ENCODE measurements at regions not wholly inside any gene's neighbourhood (a gene's known extent, or its start where the extent isn't known, plus 50 kb on each side); places are given as distances from the start of the nearest gene placed in this dataset.

- peaks cover 3% of the 10 kb centered on the region for H3K9me3 Mint-ChIP-seq
- no peak for ATAC-seq
- no peaks in the 10 kb centered on the region for H3K36me3 Mint-ChIP-seq
- peaks cover 10% of the 10 kb centered on the region for H3K4me1 Mint-ChIP-seq
- no peak overlapping the region for H3K4me3 Mint-ChIP-seq
- no peak for DNase-seq (ENCODE audit: low spot score in 2 of 2)
- H3K27ac Mint-ChIP-seq, result no peak overlapping the region
Observed at GRCh38 chr6:103675807-103676406, 1183.8 kb downstream of the HACE1 start.

GRCh38 chr6:103674790-103675189 lies 1184.9 kb downstream of the HACE1 start:
- H3K4me3 Mint-ChIP-seq, result no peak overlapping the region
- H3K4me1 Mint-ChIP-seq, result peaks cover 10% of the 10 kb centered on the region
- DNase-seq (ENCODE audit: low spot score in 2 of 2) (no peak), ATAC-seq (no peak)
- H3K9me3 Mint-ChIP-seq, result peaks cover 3% of the 10 kb centered on the region
- no peak overlapping the region for H3K27ac Mint-ChIP-seq
- no peaks in the 10 kb centered on the region for H3K36me3 Mint-ChIP-seq

GRCh38 chr6:103672169-103672568 lies 1187.5 kb downstream of the HACE1 start:
- no peaks in the 10 kb centered on the region for H3K36me3 Mint-ChIP-seq
- no peak for ATAC-seq
- H3K4me3 Mint-ChIP-seq, result no peak overlapping the region
- DNase-seq (ENCODE audit: low spot score in 2 of 2), result no peak
- peaks cover 10% of the 10 kb centered on the region for H3K4me1 Mint-ChIP-seq
- no peak overlapping the region for H3K27ac Mint-ChIP-seq
- H3K9me3 Mint-ChIP-seq, result peaks cover 6% of the 10 kb centered on the region

- H3K27ac Mint-ChIP-seq, result no peak overlapping the region
- DNase-seq (ENCODE audit: low spot score in 2 of 2) (no peak), ATAC-seq (no peak)
- H3K9me3 Mint-ChIP-seq, result peaks cover 6% of the 10 kb centered on the region
- no peaks in the 10 kb centered on the region for H3K36me3 Mint-ChIP-seq
- no peaks in the 10 kb centered on the region for H3K4me1 Mint-ChIP-seq
- H3K4me3 Mint-ChIP-seq, result no peak overlapping the region
Observed at GRCh38 chr6:103629613-103630012, 1230.1 kb downstream of the HACE1 start.

GRCh38 chr6:103617642-103618041 lies 1242.1 kb downstream of the HACE1 start:
- no peak for ATAC-seq
- Mint-ChIP-seq H3K9me3 (peaks cover 10% of the 10 kb centered on the region), H3K4me3 (no peak overlapping the region), H3K27ac (no peak overlapping the region), H3K36me3 (no peaks in the 10 kb centered on the region), H3K4me1 (no peaks in the 10 kb centered on the region)
- no peak for DNase-seq (ENCODE audit: low spot score in 2 of 2)

- Mint-ChIP-seq H3K27ac (no peak overlapping the region), H3K36me3 (no peaks in the 10 kb centered on the region), H3K9me3 (peaks cover 18% of the 10 kb centered on the region), H3K4me1 (no peaks in the 10 kb centered on the region), H3K4me3 (no peak overlapping the region)
- ATAC-seq, result no peak
- DNase-seq (ENCODE audit: low spot score in 2 of 2), result no peak
Observed at GRCh38 chr6:103587722-103588121, 1272.0 kb downstream of the HACE1 start.

- DNase-seq (ENCODE audit: low spot score in 2 of 2) (no peak), ATAC-seq (no peak)
- no peaks in the 10 kb centered on the region for H3K36me3 Mint-ChIP-seq
- H3K4me1 Mint-ChIP-seq, result no peaks in the 10 kb centered on the region
- no peak overlapping the region for H3K27ac Mint-ChIP-seq
- peaks cover 11% of the 10 kb centered on the region for H3K9me3 Mint-ChIP-seq
- H3K4me3 Mint-ChIP-seq, result no peak overlapping the region
Observed at GRCh38 chr6:103578115-103578514, 1281.6 kb downstream of the HACE1 start.

GRCh38 chr6:103570431-103570830 lies 1289.3 kb downstream of the HACE1 start:
- ATAC-seq (no peak), DNase-seq (ENCODE audit: low spot score in 2 of 2) (no peak)
- H3K4me3 Mint-ChIP-seq, result no peak overlapping the region
- H3K4me1 Mint-ChIP-seq, result no peaks in the 10 kb centered on the region
- H3K9me3 Mint-ChIP-seq, result peaks cover 3% of the 10 kb centered on the region
- no peaks in the 10 kb centered on the region for H3K36me3 Mint-ChIP-seq
- H3K27ac Mint-ChIP-seq, result no peak overlapping the region

GRCh38 chr6:103554911-103555310 lies 1304.8 kb downstream of the HACE1 start:
- ATAC-seq (no peak), DNase-seq (ENCODE audit: low spot score in 2 of 2) (no peak)
- Mint-ChIP-seq H3K36me3 (no peaks in the 10 kb centered on the region), H3K27ac (no peak overlapping the region), H3K9me3 (peaks cover 15% of the 10 kb centered on the region), H3K4me3 (no peak overlapping the region), H3K4me1 (no peaks in the 10 kb centered on the region)

GRCh38 chr6:103538381-103538780 lies 1321.3 kb downstream of the HACE1 start:
- H3K27ac Mint-ChIP-seq, result no peak overlapping the region
- ATAC-seq (no peak), DNase-seq (ENCODE audit: low spot score in 2 of 2) (no peak)
- H3K4me1 Mint-ChIP-seq, result no peaks in the 10 kb centered on the region
- H3K36me3 Mint-ChIP-seq, result no peaks in the 10 kb centered on the region
- H3K4me3 Mint-ChIP-seq, result no peak overlapping the region
- peaks cover 11% of the 10 kb centered on the region for H3K9me3 Mint-ChIP-seq

GRCh38 chr6:103534814-103535213 lies 1324.9 kb downstream of the HACE1 start:
- DNase-seq (ENCODE audit: low spot score in 2 of 2) (no peak), ATAC-seq (no peak)
- Mint-ChIP-seq H3K36me3 (no peaks in the 10 kb centered on the region), H3K4me3 (no peak overlapping the region), H3K27ac (no peak overlapping the region), H3K4me1 (no peaks in the 10 kb centered on the region), H3K9me3 (peaks cover 6% of the 10 kb centered on the region)

- H3K36me3 Mint-ChIP-seq, result no peaks in the 10 kb centered on the region
- H3K4me1 Mint-ChIP-seq, result no peaks in the 10 kb centered on the region
- DNase-seq (ENCODE audit: low spot score in 2 of 2), result no peak
- ATAC-seq, result no peak
- no peak overlapping the region for H3K4me3 Mint-ChIP-seq
- no peak overlapping the region for H3K27ac Mint-ChIP-seq
- peaks cover 6% of the 10 kb centered on the region for H3K9me3 Mint-ChIP-seq
Observed at GRCh38 chr6:103534095-103534494, 1325.6 kb downstream of the HACE1 start.

- Mint-ChIP-seq H3K9me3 (peaks cover 16% of the 10 kb centered on the region), H3K36me3 (no peaks in the 10 kb centered on the region), H3K4me3 (no peak overlapping the region), H3K4me1 (no peaks in the 10 kb centered on the region), H3K27ac (no peak overlapping the region)
- ATAC-seq, result no peak
- DNase-seq (ENCODE audit: low spot score in 2 of 2), result no peak
Observed at GRCh38 chr6:103522045-103522444, 1337.7 kb downstream of the HACE1 start.

- DNase-seq (ENCODE audit: low spot score in 2 of 2), result no peak
- ATAC-seq, result no peak
- Mint-ChIP-seq H3K9me3 (peaks cover 4% of the 10 kb centered on the region), H3K27ac (no peak overlapping the region), H3K4me1 (no peaks in the 10 kb centered on the region), H3K36me3 (no peaks in the 10 kb centered on the region), H3K4me3 (no peak overlapping the region)
Observed at GRCh38 chr6:103516336-103516735, 1343.4 kb downstream of the HACE1 start.

- Mint-ChIP-seq H3K4me3 (no peak overlapping the region), H3K27ac (no peak overlapping the region), H3K9me3 (peaks cover 5% of the 10 kb centered on the region), H3K4me1 (no peaks in the 10 kb centered on the region), H3K36me3 (no peaks in the 10 kb centered on the region)
- DNase-seq (ENCODE audit: low spot score in 2 of 2), result no peak
- ATAC-seq, result no peak
Observed at GRCh38 chr6:103507052-103507451, 1352.7 kb downstream of the HACE1 start.

- Mint-ChIP-seq H3K4me3 (no peak overlapping the region), H3K4me1 (no peaks in the 10 kb centered on the region), H3K9me3 (peaks cover 5% of the 10 kb centered on the region), H3K36me3 (no peaks in the 10 kb centered on the region), H3K27ac (no peak overlapping the region)
- ATAC-seq, result no peak
- DNase-seq (ENCODE audit: low spot score in 2 of 2), result no peak
Observed at GRCh38 chr6:103505155-103505518, 1354.6 kb downstream of the HACE1 start.
